Common myeloid progenitor, CD34-positive (primary cell): ENCODE measurements at regions not wholly inside any gene's neighbourhood (a gene's known extent, or its start where the extent isn't known, plus 50 kb on each side); places are given as distances from the start of the nearest gene placed in this dataset.

Experiments
- CTCF ChIA-PET: fragments of 350-600 bp; sonication (Branson Sonifier 250); formaldehyde crosslinking; loops from one replicate; lab custom pipeline; 2021; ENCODE audit warnings: antibody characterized with exemption; lab: Charles Lee
- POLR2A ChIA-PET: fragments of 350-600 bp; sonication (Branson Sonifier 250); formaldehyde crosslinking; loops from one replicate; lab custom pipeline; 2021; ENCODE audit warnings: antibody characterized with exemption; lab: Charles Lee
- DNase-seq, 3 donors: peaks; one replicate each; pipeline versions ENCODE4 v3.0.0 to v3.0.0-alpha.2; 2013
- H3K27ac ChIP-seq, 2 experiments: 1 replicate in 1 of 2; 2 replicates in 1 of 2; pipeline ENCODE4 v1.7.0; 2013; ENCODE audit warnings: inconsistent platforms in 2 of 2, low read length in 2 of 2, mild to moderate bottlenecking in 2 of 2, low read depth in 1 of 2, moderate library complexity in 1 of 2; ENCODE audit not compliant: severe bottlenecking in 2 of 2, insufficient read depth in 1 of 2, poor library complexity in 1 of 2
- H3K27me3 ChIP-seq, 5 experiments: replicated peaks in 2 of 5; 1 replicate in 3 of 5; 2 replicates in 2 of 5; pipeline versions ENCODE4 v1.6.1 to v1.7.0; 2013; ENCODE audit warnings: low read length in 4 of 5, mild to moderate bottlenecking in 2 of 5, moderate library complexity in 2 of 5, inconsistent platforms in 1 of 5; ENCODE audit not compliant: insufficient read depth in 5 of 5, control insufficient read depth in 4 of 5
- H3K36me3 ChIP-seq, 4 experiments: 1 replicate in 2 of 4; 2 replicates in 2 of 4; pipeline versions ENCODE4 v1.6.1 to v1.7.0; 2013; ENCODE audit warnings: low read length in 3 of 4, control low read depth in 1 of 4, mild to moderate bottlenecking in 1 of 4; ENCODE audit not compliant: control insufficient read depth in 4 of 4, insufficient read depth in 4 of 4
- H3K4me1 ChIP-seq, 4 experiments: 1 replicate in 3 of 4; 2 replicates in 1 of 4; pipeline versions ENCODE4 v1.6.1 to v1.7.1; 2013; ENCODE audit warnings: low read length in 3 of 4, mild to moderate bottlenecking in 3 of 4, control low read depth in 1 of 4, inconsistent platforms in 1 of 4, moderate library complexity in 1 of 4; ENCODE audit not compliant: control insufficient read depth in 4 of 4, insufficient read depth in 4 of 4; ENCODE audit errors: control extremely low read depth in 1 of 4
- H3K4me3 ChIP-seq, 7 experiments: 1 replicate in 4 of 7; 2 replicates in 3 of 7; pipeline versions ENCODE4 v1.5.1 to v1.7.0; 2013; ENCODE audit warnings: mild to moderate bottlenecking in 7 of 7, low read length in 6 of 7, moderate library complexity in 6 of 7, inconsistent platforms in 2 of 7, low read depth in 2 of 7, control low read depth in 1 of 7; ENCODE audit not compliant: insufficient read depth in 4 of 7, control insufficient read depth in 1 of 7; ENCODE audit errors: extremely low read depth in 1 of 7
- H3K9me3 ChIP-seq, 5 experiments: 1 replicate in 4 of 5; 2 replicates in 1 of 5; pipeline versions ENCODE4 v1.6.1 to v1.7.1; 2013; ENCODE audit warnings: low read length in 4 of 5, mild to moderate bottlenecking in 2 of 5, inconsistent platforms in 1 of 5, low read depth in 1 of 5, moderate library complexity in 1 of 5; ENCODE audit not compliant: control insufficient read depth in 4 of 5, insufficient read depth in 2 of 5; ENCODE audit errors: control extremely low read depth in 1 of 5
- WGBS: methylation state at CpG from one replicate; pipeline ENCODE4 v1.1.5; 2013; ENCODE audit not compliant: insufficient coverage; 5-methylcytosine and 5-hydroxymethylcytosine counted together

GRCh38 chr1:239456788-239457187 lies 70.4 kb downstream of the CHRM3 start:
- Histone ChIP-seq H3K36me3 (peaks cover 0 to 3% (median 2%) of the 10 kb centered on the region in 4 experiments), H3K9me3 (peaks cover 2 to 22% (median 12%) of the 10 kb centered on the region in 5 experiments), H3K4me3 (peak overlapping the region in 1 of 7 experiments; percentile 44), H3K4me1 (peaks cover 6 to 52% (median 23%) of the 10 kb centered on the region in 4 experiments), H3K27me3 (no peaks in the 10 kb centered on the region), H3K27ac (peak overlapping the region; percentile 89 to 93)
- POLR2A ChIA-PET: no interaction called here
- WGBS: 89% methylated on average over 2 of the region's 2 CpGs
- CTCF ChIA-PET: interaction anchor here (0.8 to 2.0 kb wide), 5 partner anchors 9 to 23 kb away, joined by 3 to 6 read pairs (median 4); no protein-coding TSS in a partner anchor
- no peak for DNase-seq

- peaks cover 6 to 59% (median 23%) of the 10 kb centered on the region in 4 experiments for H3K4me1 ChIP-seq
- no peaks in the 10 kb centered on the region for H3K27me3 ChIP-seq
- H3K27ac ChIP-seq: peak overlapping the region; percentile 89 to 93
- peak overlapping the region in 6 of 7 experiments; percentile 36 to 71 (median 58) for H3K4me3 ChIP-seq
- DNase-seq: no peak
- ChIA-PET POLR2A (interaction anchor here (1.1 kb wide), 1 partner anchor 25 kb away, joined by 3 read pairs; no protein-coding TSS in a partner anchor), CTCF (interaction anchor here (1.0 to 2.0 kb wide), 5 partner anchors 9 to 65 kb away, joined by 3 to 6 read pairs (median 4); no protein-coding TSS in a partner anchor)
- peaks cover 2 to 22% (median 12%) of the 10 kb centered on the region in 5 experiments for H3K9me3 ChIP-seq
- 0% methylated on average over 3 of the region's 4 CpGs for WGBS
- peaks cover 0 to 3% (median 2%) of the 10 kb centered on the region in 4 experiments for H3K36me3 ChIP-seq
These were observed 71.2 kb downstream of the CHRM3 start for GRCh38 chr1:239457491-239458143.

- Histone ChIP-seq H3K9me3 (peaks cover 2 to 22% (median 12%) of the 10 kb centered on the region in 5 experiments), H3K4me1 (peaks cover 6 to 63% (median 23%) of the 10 kb centered on the region in 4 experiments), H3K27me3 (no peaks in the 10 kb centered on the region), H3K27ac (peak overlapping the region; percentile 89 to 93), H3K36me3 (peaks cover 0 to 3% (median 2%) of the 10 kb centered on the region in 4 experiments), H3K4me3 (peak overlapping the region in 6 of 7 experiments; percentile 36 to 71 (median 58))
- CTCF ChIA-PET: interaction anchor here (1.0 to 2.0 kb wide), 5 partner anchors 10 to 65 kb away, joined by 3 to 6 read pairs (median 4); no protein-coding TSS in a partner anchor
- POLR2A ChIA-PET: interaction anchor here (0.7 to 1.1 kb wide), 2 partner anchors 25 to 205 kb away, joined by 3 read pairs; no protein-coding TSS in a partner anchor
- peak; percentile 74 to 97 (median 94) for DNase-seq
- no CpG with 5 or more reads among the region's 4 CpGs for WGBS
These were observed 71.8 kb downstream of the CHRM3 start for GRCh38 chr1:239458144-239458500.

- no peak overlapping the region for H3K4me3 ChIP-seq
- no peak overlapping the region for H3K27ac ChIP-seq
- peaks cover 0 to 26% (median 6%) of the 10 kb centered on the region in 4 experiments for H3K4me1 ChIP-seq
- ChIA-PET POLR2A (no interaction called here), CTCF (interaction anchor here (0.9 to 1.0 kb wide), 3 partner anchors 9 to 158 kb away, joined by 3 read pairs; no protein-coding TSS in a partner anchor)
- no peaks in the 10 kb centered on the region for H3K9me3 ChIP-seq
- peaks cover 0 to 3% (median 0%) of the 10 kb centered on the region in 4 experiments for H3K36me3 ChIP-seq
- no peak for DNase-seq
- WGBS: no CpG with 5 or more reads among the region's 2 CpGs
- no peaks in the 10 kb centered on the region for H3K27me3 ChIP-seq
These were observed 81.4 kb downstream of the CHRM3 start for GRCh38 chr1:239467730-239468129.

GRCh38 chr1:239478069-239478468 lies 91.7 kb downstream of the CHRM3 start:
- Histone ChIP-seq H3K4me3 (no peak overlapping the region), H3K27ac (no peak overlapping the region), H3K36me3 (peaks cover 0 to 3% (median 0%) of the 10 kb centered on the region in 4 experiments), H3K9me3 (peaks cover 14 to 40% (median 18%) of the 10 kb centered on the region in 5 experiments), H3K27me3 (no peaks in the 10 kb centered on the region), H3K4me1 (peaks cover 0 to 5% (median under 1%) of the 10 kb centered on the region in 4 experiments)
- no peak for DNase-seq
- ChIA-PET POLR2A (no interaction called here), CTCF (interaction anchor here (1.2 to 1.4 kb wide), 6 partner anchors 11 to 342 kb away, joined by 3 to 4 read pairs (median 3); no protein-coding TSS in a partner anchor)

- CTCF ChIA-PET: interaction anchor here (0.7 to 1.4 kb wide), 8 partner anchors 21 to 414 kb away, joined by 3 read pairs; no protein-coding TSS in a partner anchor
- 32% methylated on average over 2 of the region's 2 CpGs for WGBS
- no peaks in the 10 kb centered on the region for H3K27me3 ChIP-seq
- peak overlapping the region in 1 of 2 experiments; percentile 25 for H3K27ac ChIP-seq
- DNase-seq: peak; percentile 33 to 86 (median 78)
- peaks cover 0 to 20% (median 5%) of the 10 kb centered on the region in 4 experiments for H3K4me1 ChIP-seq
- peaks cover 6 to 21% (median 10%) of the 10 kb centered on the region in 5 experiments for H3K9me3 ChIP-seq
- H3K4me3 ChIP-seq: peak overlapping the region in 1 of 7 experiments; percentile 19
- H3K36me3 ChIP-seq: peaks cover 0 to 2% (median 0%) of the 10 kb centered on the region in 4 experiments
- POLR2A ChIA-PET: interaction anchor here (1.1 kb wide), 1 partner anchor 25 kb away, joined by 3 read pairs; no protein-coding TSS in a partner anchor
These were observed 97.0 kb downstream of the CHRM3 start for GRCh38 chr1:239483391-239483790.
